MM.1S (cell line): ENCODE measurements at regions not wholly inside any gene's neighbourhood (a gene's known extent, or its start where the extent isn't known, plus 50 kb on each side); places are given as distances from the start of the nearest gene placed in this dataset.

Experiments used
- CTCF ChIP-seq: fragments of 300-600 bp; sonication (generic); IDR thresholded peaks from 2 replicates; pipeline ENCODE4 v1.5.1; 2016; ENCODE audit warnings: antibody characterized with exemption, low read length, mixed read lengths
- EZH2 ChIP-seq: fragments of 300-600 bp; sonication (generic); optimal IDR thresholded peaks from 2 replicates; pipeline ENCODE3; 2017; ENCODE audit warnings: low read depth, mild to moderate bottlenecking, antibody characterized with exemption, low read length, mixed read lengths

- TF ChIP-seq EZH2 (no peak), CTCF (no peak)
These were observed 276.0 kb downstream of the UACA start for GRCh38 chr15:70487387-70487740.
